ENCODE measurements at regions not wholly inside any gene's neighbourhood (a gene's known extent, or its start where the extent isn't known, plus 50 kb on each side); places are given as distances from the start of the nearest gene placed in this dataset.

- no peak overlapping the region for H3K27ac ChIP-seq (replicated peaks)
- TF ChIP-seq SPI1 (IDR thresholded peaks at IDR 0.05; ENCODE audit: borderline replicate concordance, low read depth) (no peak), CTCF (IDR thresholded peaks at IDR 0.05; ENCODE audit: insufficient read depth, low read length) (no peak), GABPA (IDR thresholded peaks at IDR 0.05; ENCODE audit: low read depth) (no peak), POLR2AphosphoS5 (IDR thresholded peaks at IDR 0.05; ENCODE audit: low read depth) (no peak)
- TF ChIP-seq, protein P1, sequence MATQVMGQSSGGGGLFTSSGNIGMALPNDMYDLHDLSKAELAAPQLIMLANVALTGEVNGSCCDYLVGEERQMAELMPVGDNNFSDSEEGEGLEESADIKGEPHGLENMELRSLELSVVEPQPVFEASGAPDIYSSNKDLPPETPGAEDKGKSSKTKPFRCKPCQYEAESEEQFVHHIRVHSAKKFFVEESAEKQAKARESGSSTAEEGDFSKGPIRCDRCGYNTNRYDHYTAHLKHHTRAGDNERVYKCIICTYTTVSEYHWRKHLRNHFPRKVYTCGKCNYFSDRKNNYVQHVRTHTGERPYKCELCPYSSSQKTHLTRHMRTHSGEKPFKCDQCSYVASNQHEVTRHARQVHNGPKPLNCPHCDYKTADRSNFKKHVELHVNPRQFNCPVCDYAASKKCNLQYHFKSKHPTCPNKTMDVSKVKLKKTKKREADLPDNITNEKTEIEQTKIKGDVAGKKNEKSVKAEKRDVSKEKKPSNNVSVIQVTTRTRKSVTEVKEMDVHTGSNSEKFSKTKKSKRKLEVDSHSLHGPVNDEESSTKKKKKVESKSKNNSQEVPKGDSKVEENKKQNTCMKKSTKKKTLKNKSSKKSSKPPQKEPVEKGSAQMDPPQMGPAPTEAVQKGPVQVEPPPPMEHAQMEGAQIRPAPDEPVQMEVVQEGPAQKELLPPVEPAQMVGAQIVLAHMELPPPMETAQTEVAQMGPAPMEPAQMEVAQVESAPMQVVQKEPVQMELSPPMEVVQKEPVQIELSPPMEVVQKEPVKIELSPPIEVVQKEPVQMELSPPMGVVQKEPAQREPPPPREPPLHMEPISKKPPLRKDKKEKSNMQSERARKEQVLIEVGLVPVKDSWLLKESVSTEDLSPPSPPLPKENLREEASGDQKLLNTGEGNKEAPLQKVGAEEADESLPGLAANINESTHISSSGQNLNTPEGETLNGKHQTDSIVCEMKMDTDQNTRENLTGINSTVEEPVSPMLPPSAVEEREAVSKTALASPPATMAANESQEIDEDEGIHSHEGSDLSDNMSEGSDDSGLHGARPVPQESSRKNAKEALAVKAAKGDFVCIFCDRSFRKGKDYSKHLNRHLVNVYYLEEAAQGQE (IDR thresholded peaks at IDR 0.05; ENCODE audit: insufficient replicate concordance, low read depth), result no peak
These were observed 375.5 kb downstream of the PCDH18 start for GRCh38 chr4:137156807-137157206.

DNA sequence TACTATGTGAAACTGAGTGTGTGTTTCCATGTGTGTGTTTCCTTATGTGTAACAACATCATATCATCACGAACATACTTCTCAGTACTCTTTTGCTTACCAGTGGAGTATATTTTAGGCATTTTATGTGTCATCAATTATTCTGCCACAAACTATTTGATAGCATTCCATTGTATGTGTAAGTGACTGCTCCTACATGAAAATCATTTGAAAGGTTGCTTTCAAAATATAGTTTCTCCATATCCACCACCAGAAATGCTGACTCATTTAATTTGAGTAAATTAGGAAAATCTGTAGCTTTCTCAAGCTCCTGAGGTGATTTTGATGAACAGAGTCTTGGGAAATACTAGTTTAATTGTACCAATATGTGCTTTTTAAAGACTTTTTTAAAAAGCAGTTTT, 376.2 kb downstream of the PCDH18 start:
- Histone ChIP-seq H3K27me3 (ENCODE audit: insufficient read depth, poor library complexity, severe bottlenecking) (no peaks in the 10 kb centered on the region), H3K4me3 (replicated peaks; ENCODE audit: insufficient read depth, low read length) (no peak overlapping the region), H3K27ac (replicated peaks) (no peak overlapping the region)
- no peak for DNase-seq (ENCODE audit: low read depth in 1 of 2, low spot score in 1 of 2)
- TF ChIP-seq CTCF (IDR thresholded peaks at IDR 0.05; ENCODE audit: insufficient read depth, low read length) (no peak), SPI1 (IDR thresholded peaks at IDR 0.05; ENCODE audit: borderline replicate concordance, low read depth) (no peak), GABPA (IDR thresholded peaks at IDR 0.05; ENCODE audit: low read depth) (no peak), POLR2AphosphoS5 (IDR thresholded peaks at IDR 0.05; ENCODE audit: low read depth) (no peak)
- TF ChIP-seq, protein P1 (IDR thresholded peaks at IDR 0.05; ENCODE audit: insufficient replicate concordance, low read depth), result no peak

More at GRCh38 chr4:137156807-137157206, 375.5 kb downstream of the PCDH18 start:
- H3K4me3 ChIP-seq (replicated peaks; ENCODE audit: insufficient read depth, low read length), result no peak overlapping the region
- H3K27me3 ChIP-seq (ENCODE audit: insufficient read depth, poor library complexity, severe bottlenecking), result no peaks in the 10 kb centered on the region
- no peak for DNase-seq (ENCODE audit: low read depth in 1 of 2, low spot score in 1 of 2)

DNA sequence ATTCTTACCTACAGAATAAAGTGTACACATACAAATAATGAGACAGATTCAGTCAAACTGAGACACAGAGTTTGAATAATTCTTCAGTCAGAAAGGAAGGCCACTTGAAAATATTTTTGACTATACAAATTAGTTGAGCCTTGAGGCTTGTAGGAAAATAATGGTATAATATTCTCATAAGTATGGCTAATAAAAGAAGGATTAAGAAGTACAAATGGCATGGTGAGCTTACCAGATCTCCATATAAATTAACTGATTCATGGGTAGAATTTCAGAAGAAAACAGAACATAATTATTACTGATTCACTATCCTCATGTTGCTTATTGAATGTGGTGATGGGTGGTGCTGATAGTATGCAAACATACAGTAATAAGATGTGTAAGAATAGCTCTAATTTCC, 401.1 kb downstream of the PCDH18 start:
- Histone ChIP-seq H3K27me3 (ENCODE audit: insufficient read depth, poor library complexity, severe bottlenecking) (no peaks in the 10 kb centered on the region), H3K27ac (replicated peaks) (no peak overlapping the region), H3K4me3 (replicated peaks; ENCODE audit: insufficient read depth, low read length) (no peak overlapping the region)
- TF ChIP-seq GABPA (IDR thresholded peaks at IDR 0.05; ENCODE audit: low read depth) (no peak), CTCF (IDR thresholded peaks at IDR 0.05; ENCODE audit: insufficient read depth, low read length) (no peak)
- no peak for DNase-seq (ENCODE audit: low read depth in 1 of 2, low spot score in 1 of 2)

GRCh38 chr4:137129845-137130244, 402.4 kb downstream of the PCDH18 start:
- Histone ChIP-seq H3K4me3 (replicated peaks; ENCODE audit: insufficient read depth, low read length) (no peak overlapping the region), H3K27me3 (ENCODE audit: insufficient read depth, poor library complexity, severe bottlenecking) (no peaks in the 10 kb centered on the region), H3K27ac (replicated peaks) (no peak overlapping the region)
- no peak for DNase-seq (ENCODE audit: low read depth in 1 of 2, low spot score in 1 of 2)
- TF ChIP-seq SPI1 (IDR thresholded peaks at IDR 0.05; ENCODE audit: borderline replicate concordance, low read depth) (no peak), CTCF (IDR thresholded peaks at IDR 0.05; ENCODE audit: insufficient read depth, low read length) (no peak), GABPA (IDR thresholded peaks at IDR 0.05; ENCODE audit: low read depth) (no peak)
- TF ChIP-seq, protein P1 (IDR thresholded peaks at IDR 0.05; ENCODE audit: insufficient replicate concordance, low read depth), result no peak

Measured in HL-60 (cell line).